ENCODE measurements at regions not wholly inside any gene's neighbourhood (a gene's known extent, or its start where the extent isn't known, plus 50 kb on each side); places are given as distances from the start of the nearest gene placed in this dataset.

DNA sequence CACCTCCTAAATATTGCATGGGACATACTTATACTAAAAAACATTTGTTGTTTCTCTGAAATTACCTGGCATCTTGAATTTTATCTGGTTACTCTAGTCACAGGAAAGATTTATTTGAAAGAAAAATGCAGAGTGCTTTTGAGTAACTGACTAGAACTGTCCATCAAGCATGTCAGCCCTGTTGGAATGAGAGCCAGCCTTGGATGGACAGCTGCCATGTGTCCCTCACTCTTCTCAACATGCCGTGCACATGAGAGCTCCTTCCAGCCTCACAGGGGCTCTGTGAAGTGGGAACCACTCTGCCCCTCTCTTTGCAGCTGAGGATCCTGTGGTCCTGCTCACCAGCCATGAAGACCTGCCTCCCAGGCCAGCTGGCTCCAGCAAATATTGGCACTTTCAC lies 118.3 kb upstream of the SHH start:
- Histone ChIP-seq H3K36me3 (no peaks in the 10 kb centered on the region), H3K9me3 (no peaks in the 10 kb centered on the region), H3K27ac (no peak overlapping the region), H3K27me3 (no peaks in the 10 kb centered on the region), H3K4me1 (no peaks in the 10 kb centered on the region), H3K4me3 (replicated peaks in 1 of 3) (no peak overlapping the region)
- WGBS, 2 donors: 27 to 50% methylated on average over 1 of the region's 1 CpG
- intact Hi-C loops (cut with DNase I): no loop called here
- DNase-seq: no peak
- TF ChIP-seq POLR2A (IDR thresholded peaks at IDR 0.05): no peak
- TF ChIP-seq, protein P1, sequence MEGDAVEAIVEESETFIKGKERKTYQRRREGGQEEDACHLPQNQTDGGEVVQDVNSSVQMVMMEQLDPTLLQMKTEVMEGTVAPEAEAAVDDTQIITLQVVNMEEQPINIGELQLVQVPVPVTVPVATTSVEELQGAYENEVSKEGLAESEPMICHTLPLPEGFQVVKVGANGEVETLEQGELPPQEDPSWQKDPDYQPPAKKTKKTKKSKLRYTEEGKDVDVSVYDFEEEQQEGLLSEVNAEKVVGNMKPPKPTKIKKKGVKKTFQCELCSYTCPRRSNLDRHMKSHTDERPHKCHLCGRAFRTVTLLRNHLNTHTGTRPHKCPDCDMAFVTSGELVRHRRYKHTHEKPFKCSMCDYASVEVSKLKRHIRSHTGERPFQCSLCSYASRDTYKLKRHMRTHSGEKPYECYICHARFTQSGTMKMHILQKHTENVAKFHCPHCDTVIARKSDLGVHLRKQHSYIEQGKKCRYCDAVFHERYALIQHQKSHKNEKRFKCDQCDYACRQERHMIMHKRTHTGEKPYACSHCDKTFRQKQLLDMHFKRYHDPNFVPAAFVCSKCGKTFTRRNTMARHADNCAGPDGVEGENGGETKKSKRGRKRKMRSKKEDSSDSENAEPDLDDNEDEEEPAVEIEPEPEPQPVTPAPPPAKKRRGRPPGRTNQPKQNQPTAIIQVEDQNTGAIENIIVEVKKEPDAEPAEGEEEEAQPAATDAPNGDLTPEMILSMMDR (IDR thresholded peaks at IDR 0.05): no peak

DNA sequence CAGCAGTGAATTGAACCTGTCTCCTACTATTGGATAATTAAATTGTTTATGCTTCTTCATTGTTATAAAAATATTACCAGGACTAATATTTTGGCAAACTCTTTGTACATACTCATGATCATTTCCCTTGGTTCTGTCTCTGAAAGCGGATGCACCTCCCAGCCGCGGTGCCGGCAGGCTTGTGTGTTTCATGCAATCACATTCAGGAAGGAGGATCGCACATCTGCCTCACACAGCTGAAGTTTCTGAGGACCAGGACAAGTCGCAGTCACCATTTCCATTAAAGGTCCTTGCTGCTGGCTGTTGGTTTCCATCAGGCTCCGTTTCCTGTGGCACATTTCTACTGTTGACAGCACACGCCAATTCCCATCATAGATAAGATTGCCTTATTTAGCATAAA lies 117.8 kb upstream of the SHH start:
- Histone ChIP-seq H3K36me3 (no peaks in the 10 kb centered on the region), H3K27ac (no peak overlapping the region), H3K27me3 (no peaks in the 10 kb centered on the region), H3K9me3 (no peaks in the 10 kb centered on the region), H3K4me1 (no peaks in the 10 kb centered on the region), H3K4me3 (replicated peaks in 1 of 3) (no peak overlapping the region)
- WGBS, 2 donors: 80 to 81% methylated on average over 8 of the region's 8 CpGs
- intact Hi-C loops (cut with DNase I): no loop called here
- DNase-seq: no peak
- TF ChIP-seq POLR2A (IDR thresholded peaks at IDR 0.05): no peak
- TF ChIP-seq, protein P1 (IDR thresholded peaks at IDR 0.05): no peak

DNA sequence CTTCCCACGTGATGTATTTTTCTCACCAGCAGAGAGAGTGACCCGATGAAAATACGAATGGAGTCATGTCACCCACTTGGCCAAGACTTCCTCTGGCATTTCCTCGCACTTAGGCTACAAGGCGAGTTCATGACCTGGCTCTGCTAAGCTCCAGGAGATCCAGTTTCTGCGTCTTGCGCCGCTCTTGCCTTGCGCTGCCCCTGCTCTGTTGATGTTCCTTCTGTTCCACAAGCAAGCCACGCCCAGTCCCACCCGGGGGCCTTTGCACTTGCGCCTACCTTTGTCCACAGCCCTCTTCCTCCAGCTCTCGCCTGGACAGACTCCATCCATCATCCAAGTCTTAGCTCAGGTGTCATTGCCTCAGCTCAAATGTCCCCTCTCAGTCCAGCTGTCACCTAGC lies 116.3 kb upstream of the SHH start:
- DNase-seq: no peak
- H3K4me3 ChIP-seq (replicated peaks in 1 of 3): no peak overlapping the region
- 82 to 85% methylated on average over 12 of the region's 13 CpGs for WGBS, 2 donors
- H3K4me1 ChIP-seq: no peaks in the 10 kb centered on the region
- TF ChIP-seq, protein P1 (IDR thresholded peaks at IDR 0.05): no peak
- TF ChIP-seq POLR2A (IDR thresholded peaks at IDR 0.05): no peak
- no peaks in the 10 kb centered on the region for H3K27me3 ChIP-seq
- intact Hi-C loops (cut with DNase I): no loop called here
- no peaks in the 10 kb centered on the region for H3K9me3 ChIP-seq
- no peaks in the 10 kb centered on the region for H3K36me3 ChIP-seq
- H3K27ac ChIP-seq: no peak overlapping the region

DNA sequence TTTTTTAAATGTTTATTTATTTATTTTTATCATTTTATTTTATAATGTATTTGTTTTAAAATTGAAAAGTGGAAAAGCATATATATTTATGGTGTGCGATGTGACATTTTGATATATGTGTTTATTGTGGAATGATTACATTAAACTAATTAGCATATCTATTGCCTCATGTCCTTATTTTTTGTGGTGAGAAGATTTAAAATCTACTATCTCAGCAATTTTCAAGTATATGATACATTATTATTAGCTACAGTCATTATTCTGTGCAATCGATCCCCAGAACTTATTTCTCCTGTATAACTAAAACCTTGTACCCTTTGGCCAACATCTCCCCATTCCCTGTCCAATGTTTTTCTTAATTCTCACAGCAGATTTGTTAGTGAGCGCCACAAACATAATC lies 115.6 kb upstream of the SHH start:
- intact Hi-C loops (cut with DNase I): no loop called here
- DNase-seq: no peak
- H3K36me3 ChIP-seq: no peaks in the 10 kb centered on the region
- H3K4me1 ChIP-seq: no peaks in the 10 kb centered on the region
- H3K9me3 ChIP-seq: no peaks in the 10 kb centered on the region
- 96 to 99% methylated on average over 3 of the region's 3 CpGs for WGBS, 2 donors
- H3K27ac ChIP-seq: no peak overlapping the region
- TF ChIP-seq POLR2A (IDR thresholded peaks at IDR 0.05): no peak
- TF ChIP-seq, protein P1 (IDR thresholded peaks at IDR 0.05): no peak
- no peak overlapping the region for H3K4me3 ChIP-seq (replicated peaks in 1 of 3)
- H3K27me3 ChIP-seq: no peaks in the 10 kb centered on the region

DNA sequence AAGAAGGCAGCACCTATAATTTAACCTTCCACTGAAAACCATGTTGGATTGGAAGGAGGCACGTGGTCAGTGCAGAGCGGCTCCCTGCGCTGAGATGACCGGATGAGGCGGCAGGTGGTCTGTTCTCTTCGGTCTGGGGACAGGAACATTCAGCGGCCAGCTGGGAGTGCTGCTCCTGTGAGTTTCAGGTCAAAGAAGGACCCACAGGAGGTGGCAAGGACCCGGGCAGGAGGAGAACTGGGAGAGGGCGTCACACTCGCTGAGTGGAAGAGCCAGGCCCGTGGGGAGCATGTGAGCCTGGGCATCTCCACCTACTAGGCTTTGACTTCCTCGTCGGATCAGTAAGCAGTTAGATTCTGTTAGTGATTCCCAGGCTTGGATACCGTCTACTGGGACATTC lies 113.4 kb upstream of the SHH start:
- Histone ChIP-seq H3K9me3 (no peaks in the 10 kb centered on the region), H3K27me3 (no peaks in the 10 kb centered on the region), H3K4me1 (peaks cover 0 to 8% of the 10 kb centered on the region in 2 donors), H3K4me3 (replicated peaks in 1 of 3) (no peak overlapping the region), H3K27ac (no peak overlapping the region), H3K36me3 (no peaks in the 10 kb centered on the region)
- no peak for DNase-seq
- WGBS, 2 donors: 89 to 91% methylated on average over 14 of the region's 14 CpGs
- no peak for TF ChIP-seq POLR2A (IDR thresholded peaks at IDR 0.05)
- TF ChIP-seq, protein P1 (IDR thresholded peaks at IDR 0.05): no peak
- intact Hi-C loops (cut with DNase I): no loop called here

Data from thyroid gland (tissue), 4 donors.